IPS-NIHi7 (cell line): ENCODE measurements at regions not wholly inside any gene's neighbourhood (a gene's known extent, or its start where the extent isn't known, plus 50 kb on each side); places are given as distances from the start of the nearest gene placed in this dataset.

ENCODE experiments used
- DNase-seq: peaks from one replicate; pipeline ENCODE4 v3.0.0; 2012; ENCODE audit warnings: mixed read lengths; ENCODE audit errors: extremely low spot score

DNA sequence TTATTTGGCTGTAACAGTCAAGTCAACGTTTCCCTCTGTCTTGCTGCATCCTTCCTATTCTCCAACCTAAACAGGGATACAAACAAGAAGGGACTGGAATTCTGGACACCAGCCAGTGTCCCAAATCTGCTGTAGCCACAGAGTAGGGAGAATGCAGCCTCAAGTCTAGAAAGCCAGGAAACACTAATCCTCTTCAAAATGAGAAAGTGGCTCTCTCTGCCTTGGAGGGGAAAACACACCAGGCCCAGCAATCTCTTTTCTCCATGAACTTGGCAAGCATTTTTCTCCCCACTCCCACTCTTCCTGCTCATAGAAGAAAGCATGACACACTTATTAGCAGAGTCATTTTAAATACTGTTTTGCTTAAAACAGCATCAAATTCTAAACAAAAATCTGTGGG is 781.7 kb downstream of the SQOR start:
- DNase-seq: no peak

DNA sequence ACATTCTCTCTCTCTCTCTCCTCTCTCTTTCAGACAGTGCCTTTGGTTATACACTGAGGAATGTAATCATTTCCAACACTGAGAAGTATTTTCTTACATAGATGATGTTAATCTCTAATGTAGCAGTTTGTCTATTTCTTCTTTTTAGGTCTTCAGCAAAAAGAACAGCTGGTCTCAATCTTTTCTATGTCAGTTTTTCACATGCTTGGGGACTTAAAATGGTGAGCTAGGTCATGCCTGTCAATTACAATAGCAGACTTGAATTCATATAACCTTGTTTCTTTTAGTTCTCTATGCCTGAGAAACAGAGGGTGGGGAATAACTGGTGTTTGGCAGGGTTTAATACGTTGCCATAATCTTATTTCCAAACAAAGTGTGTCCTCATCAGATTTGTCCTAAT is 786.2 kb downstream of the SQOR start:
- no peak for DNase-seq

DNA sequence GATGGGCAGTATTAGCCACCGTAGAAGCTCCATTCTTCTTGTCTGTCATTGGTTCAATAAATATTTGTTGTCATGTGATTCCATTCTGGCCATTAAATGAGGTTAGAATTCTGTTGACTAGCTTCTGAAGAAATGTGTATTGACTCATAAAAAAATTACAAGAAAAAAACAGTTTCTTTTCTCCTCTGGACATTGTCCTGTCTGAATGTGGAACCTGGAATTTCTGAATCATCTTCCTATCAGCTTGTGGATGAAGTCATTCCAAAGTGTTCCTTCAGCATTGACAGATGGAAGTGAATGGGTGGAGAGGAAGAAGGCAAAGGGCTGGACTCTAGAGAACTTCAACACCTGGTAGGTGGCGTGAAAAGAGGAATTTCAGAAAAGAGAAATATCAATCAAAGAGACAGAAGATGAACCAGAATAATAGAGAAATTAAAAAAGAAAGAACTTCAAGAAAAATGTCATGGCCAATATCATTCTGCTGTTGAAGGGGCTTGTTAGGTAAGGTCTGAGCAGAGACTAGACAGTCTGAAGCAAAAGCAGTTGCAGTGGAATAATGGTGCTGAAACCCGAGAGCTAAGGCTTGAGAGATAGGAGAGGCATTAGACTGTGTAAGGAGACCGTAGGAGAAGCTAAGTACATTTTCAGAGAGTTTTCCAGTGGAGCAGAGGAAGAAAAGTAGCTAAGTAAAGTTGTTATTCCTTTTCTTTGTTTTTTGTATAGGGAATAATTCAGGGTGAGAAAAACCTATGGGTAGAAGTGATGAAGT is 806.6 kb downstream of the SQOR start:
- no peak for DNase-seq

DNA sequence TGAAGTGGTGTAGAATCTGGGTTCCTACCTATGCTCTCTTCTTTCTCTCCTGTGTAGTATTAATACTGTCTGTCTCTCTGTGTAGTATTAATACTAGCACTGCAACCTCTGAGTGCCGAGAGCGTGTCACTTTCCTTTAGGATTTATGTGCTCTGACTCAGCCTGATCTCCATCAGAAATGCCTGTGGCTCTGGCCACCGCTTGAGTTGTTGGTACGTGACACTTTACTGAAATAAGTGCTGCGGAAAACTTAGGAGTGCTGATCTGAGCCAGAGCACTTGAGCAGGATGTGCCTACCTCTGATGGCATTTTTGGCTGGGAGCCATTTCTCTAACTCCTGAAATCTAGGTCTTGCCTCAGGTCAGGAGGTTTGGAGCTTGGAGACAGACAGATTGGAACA is 807.4 kb downstream of the SQOR start:
- DNase-seq: no peak

DNA sequence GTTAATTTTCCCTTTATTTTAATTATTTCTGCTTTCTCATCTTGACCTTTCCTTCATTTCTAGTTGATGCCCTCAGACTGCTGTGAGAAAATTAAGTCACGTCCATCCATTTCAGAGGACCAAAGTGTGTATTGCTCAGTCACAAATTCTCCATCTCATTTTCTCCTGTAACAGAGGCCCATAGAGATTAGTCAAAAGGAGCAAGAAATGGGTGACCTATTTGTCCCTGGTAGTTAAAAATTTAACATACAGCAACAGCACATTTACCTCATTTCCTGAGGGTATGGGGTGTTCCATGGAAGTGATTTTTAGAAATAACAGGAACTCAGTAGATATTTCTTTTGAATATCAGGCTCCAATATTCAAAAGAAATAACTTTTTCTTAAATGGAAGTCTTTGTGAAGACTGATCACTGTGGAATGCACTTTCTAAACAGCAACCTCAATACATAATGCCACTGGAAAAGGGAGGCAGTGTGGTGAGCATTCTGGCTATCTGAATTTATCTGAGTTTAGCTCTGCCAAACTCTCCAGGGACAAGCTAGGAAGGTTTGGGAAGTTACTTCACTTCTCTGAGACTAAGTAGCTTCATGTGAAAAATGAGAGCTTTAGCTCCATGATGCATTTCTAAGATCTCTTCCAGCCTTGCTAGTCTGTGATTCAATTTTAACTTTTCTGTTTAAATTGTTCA is 808.2 kb downstream of the SQOR start:
- no peak for DNase-seq

DNA sequence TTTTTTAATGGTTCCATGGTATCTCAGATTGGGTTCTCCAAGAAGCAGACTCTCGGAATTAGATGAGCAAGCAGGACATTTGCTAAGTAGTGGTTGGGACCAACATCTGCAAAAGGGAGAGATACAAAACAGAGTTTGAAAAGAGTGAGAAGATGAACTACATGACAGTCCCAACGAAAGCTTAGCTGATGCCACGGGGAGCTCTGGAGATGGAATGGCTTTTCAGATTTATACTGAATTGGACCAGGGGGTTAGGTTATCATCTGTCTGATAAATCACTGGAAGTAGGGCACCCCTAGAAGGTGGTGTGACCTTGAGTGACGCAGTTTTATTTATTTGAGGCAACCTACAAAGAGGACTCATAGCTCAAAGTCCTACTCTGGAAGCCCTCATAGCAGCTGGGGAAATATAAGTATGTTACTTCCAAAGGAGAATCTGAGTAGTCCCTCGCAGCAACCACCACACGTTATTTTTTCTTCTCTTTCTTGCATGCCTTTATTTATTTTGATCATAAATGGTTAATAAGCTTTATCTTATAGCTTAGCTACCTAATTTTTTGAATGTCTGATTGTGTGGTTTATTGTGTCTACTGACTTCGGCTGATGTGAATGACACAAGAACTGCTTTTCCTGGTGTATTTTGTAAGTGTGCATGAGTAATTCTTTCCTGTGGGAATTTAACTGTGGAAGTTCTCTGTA is 815.4 kb downstream of the SQOR start:
- DNase-seq: no peak

DNA sequence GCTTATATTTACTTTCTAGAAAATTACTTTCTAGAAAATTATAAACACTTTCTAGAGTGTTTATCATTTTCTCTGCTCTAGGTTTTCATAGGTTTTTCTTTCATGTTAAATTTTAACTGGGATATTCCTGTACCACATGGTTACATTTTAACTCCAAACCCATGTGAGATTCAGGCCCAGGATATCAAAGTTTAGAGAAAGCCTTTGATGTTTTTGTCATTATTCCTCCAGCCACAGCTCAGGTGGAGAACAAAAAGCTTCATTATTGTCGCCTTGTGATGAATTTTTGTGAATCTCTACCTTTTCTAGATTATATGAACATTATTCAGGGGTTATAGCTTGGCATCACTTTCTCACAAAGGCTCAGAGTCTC is 816.0 kb downstream of the SQOR start:
- DNase-seq: no peak

DNA sequence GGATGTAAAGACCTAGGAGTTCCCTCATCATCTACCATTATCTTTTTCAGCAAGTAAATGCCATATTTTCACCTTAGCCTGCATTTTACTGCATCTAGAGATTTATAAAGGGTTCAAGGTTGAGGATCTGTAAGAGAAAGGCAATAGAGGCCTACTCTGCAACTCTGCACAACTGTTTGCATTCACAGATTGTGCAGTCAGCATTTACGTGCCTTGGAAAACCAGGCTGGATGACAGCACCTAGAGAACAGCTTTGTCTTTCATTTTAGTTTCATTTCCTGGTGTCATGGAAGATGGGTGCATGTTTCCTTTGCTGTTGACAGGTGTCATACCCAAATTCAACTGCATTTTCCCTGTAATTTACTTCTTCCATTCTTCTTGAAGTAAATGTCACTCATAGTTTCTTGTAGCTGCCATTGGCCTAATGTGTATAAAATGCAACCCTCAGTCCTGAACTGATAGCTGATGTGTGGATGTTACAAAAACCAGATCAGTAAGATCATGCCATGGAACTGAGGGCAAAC is 817.5 kb downstream of the SQOR start:
- DNase-seq: no peak

DNA sequence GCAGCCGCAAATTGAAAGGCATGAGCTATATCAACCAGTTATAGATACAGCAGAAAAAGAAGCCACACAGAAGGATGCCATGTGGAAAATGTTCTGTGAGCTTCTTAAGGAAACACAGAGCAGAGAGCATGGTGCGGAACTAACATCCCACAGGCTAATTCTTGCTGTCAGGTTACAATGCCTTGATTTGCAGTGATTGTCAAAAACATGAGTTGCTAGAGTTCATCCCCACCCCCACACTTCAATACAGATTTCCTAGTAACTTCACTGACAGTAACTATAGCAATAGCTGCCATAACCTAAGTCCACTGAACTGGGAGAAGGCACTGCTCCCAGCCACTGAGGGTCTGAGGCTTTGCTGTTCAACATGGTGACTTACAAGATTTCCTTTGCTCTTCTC is 821.6 kb downstream of the SQOR start:
- DNase-seq: no peak

DNA sequence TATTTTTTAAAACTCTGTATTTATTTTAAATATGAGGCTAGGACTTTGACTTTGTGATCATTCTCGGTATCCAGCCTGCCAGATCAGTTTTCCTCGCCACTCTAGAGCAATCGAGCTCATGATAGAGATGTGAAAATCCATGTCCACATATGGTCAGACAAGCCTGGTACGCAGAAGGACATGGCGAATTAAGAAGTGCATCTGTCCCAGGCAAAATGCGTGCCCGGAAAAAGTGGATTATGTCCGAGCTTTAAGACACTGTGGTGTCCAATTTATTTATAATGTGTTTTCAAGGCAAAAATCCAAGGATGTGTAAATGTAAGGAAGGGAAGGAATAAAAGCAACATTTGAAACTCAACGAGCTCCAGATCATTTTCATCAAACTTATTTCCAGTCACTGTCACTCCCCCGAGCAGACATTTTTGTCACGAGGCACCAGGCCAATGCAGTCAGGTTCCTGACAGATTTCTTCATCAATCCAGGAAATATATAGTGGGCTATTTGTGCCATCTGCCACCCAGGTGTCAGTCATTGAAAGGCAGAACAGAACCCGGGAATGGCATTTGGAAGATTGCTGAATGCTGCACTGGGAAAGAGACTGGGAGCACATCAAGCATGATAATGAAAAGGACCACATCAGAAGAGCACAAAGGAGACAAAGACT is 825.7 kb downstream of the SQOR start:
- DNase-seq: no peak

DNA sequence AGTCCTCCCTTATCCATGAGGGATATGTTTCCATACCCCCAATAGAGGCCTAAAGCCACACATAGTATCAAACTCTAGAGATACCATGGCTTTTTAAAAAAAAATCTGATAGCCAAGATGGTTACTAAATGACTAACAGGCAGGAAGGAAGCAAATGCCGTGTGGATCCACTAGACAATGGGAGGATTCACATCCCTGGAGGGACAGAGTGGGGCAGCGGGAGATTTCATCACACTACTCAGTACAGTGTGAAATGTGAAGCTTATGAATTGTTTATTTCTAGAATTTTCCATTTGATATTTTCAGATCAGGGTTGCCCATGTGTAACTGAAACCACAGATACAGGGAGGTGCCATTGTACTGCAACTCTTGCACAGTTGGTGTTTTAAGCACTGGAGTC is 826.6 kb downstream of the SQOR start:
- no peak for DNase-seq

DNA sequence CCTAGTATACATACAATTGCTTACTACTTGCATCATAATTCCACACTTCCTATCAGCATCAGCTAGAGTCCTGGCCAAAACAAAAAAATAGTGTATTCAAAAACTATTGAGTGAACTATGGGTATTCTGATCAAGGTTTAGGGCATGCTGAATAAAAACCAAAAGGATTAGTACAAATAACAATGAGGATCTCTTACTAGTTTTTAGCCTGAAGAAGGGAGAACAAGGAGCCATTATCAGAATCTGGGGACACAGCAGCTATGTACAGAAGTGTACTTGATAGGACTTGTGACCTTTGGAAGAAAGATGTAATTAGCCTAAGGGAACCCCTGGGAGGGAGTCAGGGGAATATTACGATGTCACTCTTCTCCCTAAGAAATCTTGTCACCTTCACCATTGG is 832.2 kb downstream of the SQOR start:
- DNase-seq: no peak

DNA sequence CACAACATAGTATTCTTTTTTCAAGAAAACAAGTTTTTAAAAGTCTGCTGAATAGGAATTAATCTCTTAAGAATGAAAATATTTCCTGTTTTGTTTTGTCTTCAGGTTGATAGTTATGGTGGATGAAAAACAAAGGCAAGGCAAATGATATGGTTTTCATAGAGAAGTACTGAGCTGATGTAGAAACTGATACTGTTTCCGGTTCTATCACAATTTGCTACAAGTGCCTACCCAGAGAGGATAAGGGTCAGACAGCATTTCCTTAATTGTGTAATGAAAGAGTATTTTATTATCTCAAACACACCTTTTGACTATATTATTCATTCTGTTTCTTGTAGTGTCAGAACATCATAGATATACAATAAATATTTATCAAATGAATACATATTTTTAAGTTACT is 836.3 kb downstream of the SQOR start:
- DNase-seq: no peak

DNA sequence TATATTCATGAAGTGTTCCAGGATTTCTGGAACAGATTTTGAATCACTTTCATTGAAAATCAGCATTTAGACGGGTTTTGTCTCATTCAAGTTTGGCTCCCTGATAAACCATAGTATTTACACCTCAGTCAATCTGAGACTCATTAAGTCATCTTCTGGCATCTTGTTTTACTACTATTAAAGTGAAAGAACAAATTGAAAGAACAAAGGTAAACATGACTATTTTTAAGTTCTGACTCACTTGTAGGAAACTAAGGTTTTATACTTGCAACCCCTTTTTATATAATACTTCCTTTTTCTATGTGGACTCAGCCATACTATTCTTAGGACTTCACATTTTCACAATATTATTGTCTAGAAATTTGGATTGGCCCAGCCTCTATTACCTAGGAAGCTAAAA is 854.4 kb downstream of the SQOR start:
- DNase-seq: no peak

DNA sequence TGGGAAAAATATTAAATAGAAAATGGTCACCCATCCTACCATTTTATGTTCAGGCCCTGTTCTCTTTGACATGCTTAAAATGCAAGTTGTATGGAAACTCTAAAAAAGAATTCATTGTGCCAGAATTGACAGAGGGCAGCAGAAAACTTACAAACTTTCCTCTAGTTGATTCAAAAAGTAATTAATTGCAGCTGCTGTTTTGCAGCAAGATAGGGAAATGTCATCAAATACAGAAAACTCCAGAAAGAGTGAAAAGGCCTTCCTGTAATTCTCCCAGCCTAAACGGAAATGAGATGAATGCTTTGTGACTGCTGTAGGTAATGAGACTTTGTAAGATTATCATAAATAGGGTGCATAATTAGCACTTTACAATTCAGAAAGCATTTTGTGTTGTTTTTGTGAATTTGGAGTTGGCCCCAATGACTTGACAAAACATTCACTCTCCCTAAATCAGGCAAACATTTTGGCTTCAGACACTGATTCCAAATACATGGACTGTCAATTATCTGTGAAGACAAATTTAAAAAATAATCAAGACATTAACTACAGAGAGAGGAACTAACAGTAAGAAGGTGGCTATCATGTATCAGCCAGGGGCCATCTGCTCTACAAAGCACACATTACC is 861.8 kb downstream of the SQOR start:
- DNase-seq: no peak

DNA sequence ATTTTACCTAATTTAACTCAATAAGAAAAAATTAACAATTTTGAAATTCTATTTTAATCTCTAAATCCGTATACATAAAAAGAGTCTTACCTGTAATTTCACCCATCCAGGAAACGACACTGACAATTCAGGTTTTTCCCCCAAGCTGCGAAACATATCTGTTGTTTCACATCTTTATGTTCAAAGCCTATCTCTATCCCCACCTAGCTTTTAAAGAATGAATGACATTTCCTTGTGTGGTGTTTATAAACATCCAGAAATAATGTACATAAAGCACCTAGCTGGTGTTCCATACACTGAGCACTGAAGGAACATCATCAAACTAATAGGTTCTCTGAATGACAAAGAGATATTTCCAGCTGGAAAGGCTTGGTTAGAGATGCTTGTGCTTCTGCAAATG is 867.8 kb downstream of the SQOR start:
- DNase-seq: no peak

DNA sequence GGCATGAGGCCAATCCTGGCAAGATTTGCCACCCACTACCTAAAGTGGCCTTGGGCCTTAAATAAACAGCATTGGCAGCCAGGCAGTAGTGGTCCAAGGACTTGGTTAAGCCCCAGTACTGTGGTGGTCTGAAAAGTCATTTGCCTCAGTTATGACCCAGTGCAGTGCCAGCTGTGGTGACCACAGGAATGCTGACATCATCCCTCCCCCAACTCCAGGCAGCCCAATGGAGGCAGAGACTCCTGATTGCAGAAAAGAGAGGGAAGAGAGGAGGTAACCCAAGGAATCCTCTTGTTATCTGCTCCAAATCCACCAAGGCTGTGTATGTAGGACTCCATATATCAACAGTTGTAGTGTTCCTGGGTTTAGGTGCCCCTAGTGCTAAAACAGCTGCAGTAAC is 883.6 kb downstream of the SQOR start:
- no peak for DNase-seq

DNA sequence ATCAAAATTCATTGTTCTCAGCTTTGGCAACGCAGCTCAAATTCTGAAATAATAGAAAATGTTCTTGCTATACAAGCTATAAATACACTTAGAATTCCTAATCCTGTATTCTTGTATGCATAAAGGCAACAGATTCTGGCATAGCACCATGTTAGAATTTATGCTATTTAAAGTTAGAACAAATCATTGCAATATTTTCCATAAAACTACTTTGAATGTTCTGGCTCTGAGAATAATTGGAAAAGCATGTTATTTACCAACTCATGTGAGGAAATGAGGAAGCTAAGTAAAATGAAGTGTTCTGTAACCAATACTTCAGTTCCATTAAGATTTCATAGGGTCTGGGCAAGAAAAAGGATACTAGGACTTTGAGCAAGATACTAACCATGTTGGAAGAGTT is 888.9 kb downstream of the SQOR start:
- DNase-seq: no peak

DNA sequence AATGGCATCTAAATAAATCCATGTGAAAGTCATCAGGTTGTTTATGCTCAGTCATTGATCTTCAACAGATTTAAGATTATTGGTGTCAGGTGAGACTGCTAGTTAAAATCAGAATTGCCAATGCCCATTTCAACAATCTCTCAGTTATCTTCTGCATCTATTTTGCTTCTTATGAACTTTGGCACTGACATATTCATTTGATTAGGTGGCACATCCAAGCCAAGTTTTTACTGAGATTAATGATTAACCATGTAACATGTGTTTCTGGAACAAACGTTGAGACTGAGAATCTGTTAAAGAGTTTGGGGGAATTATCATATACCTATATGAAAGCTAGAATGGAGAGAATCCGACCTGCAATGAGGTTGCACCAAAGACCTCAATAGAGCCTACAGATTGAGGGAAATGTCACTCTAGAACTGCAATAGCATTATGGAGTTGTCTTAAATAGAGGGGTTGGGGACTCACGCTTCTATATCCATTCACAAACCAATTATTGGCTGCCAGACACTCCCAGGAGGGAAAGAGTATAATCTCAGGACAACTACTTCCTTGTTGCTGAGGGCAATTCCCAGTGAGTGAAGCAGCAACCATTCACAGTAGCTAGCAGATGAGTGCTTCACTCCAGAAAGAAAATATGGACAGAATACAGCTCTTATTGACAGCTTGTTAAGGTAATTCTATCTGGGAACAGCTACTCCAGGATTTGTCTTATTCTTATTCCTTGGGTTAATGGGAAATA is 891.3 kb downstream of the SQOR start:
- DNase-seq: no peak

DNA sequence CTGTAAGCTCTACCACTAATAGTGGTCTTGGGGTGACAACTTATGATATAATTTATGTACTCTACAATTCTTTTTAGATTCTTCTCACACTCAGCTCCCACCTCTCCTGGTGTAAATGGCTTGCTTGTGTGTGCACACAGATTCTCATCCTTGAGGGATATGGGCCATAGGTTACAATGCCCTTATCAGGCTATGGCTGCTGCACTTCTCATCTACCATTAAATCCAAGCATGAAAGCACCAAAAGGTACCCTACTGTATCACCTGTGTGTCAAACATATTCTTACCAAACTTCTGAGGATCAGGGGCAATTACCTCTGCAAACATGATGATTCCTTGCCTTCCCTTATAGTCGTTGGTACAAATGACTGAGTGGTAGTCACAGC is 891.9 kb downstream of the SQOR start:
- DNase-seq: no peak

DNA sequence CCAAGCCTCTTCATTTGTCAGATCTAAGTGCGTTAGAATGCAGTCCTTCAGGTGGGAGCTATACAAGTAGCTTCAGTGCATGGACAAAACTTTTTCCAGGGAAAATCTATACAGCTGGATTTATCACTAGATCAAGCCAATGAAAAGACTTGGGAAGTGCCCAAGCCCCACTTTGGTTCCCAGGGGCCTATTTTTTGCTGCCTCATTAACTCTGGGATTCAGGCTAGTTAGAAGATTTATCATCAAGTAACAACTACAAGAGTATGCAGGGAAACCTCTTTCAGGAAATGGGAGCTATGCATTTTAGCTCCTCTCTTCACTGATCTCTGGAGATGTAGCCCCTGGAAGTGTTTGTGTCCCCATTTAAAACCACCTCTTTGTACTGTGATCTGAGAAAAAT is 908.8 kb downstream of the SQOR start:
- no peak for DNase-seq
